ENCODE measurements at regions not wholly inside any gene's neighbourhood (a gene's known extent, or its start where the extent isn't known, plus 50 kb on each side); places are given as distances from the start of the nearest gene placed in this dataset. TPM values are rescaled to one million over a fixed set of nuclear protein-coding genes. Genes with fewer than 3 reads are reported as not detected.

DNA sequence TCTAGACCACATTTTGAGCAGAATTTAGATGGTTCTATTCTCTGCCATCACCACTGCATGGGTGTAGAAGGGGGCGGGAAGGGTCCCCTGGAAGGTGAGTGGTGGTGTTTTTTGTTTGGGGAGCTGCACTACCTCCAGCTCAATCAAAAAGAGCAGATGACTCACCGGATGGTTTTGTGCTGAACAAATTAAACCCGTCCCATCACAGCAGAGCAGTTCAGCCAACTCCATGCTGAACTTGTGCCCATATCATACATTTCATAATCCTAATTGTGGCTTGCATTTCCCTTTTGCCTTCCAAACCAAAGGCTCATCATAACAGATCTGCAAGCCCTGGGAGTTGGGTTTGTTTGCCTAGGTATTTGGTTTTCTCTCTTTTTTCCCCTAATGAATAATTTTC, 53.0 kb upstream of the RPH3A start:
- Mint-ChIP-seq H3K36me3 (ENCODE audit: low read depth) (no peaks in the 10 kb centered on the region), H3K4me3 (ENCODE audit: unreplicated experiment) (no peak overlapping the region), H3K27ac (ENCODE audit: unreplicated experiment) (no peak overlapping the region), H3K27me3 (ENCODE audit: low read depth) (peaks cover 3% of the 10 kb centered on the region), H3K4me1 (ENCODE audit: low read depth) (no peaks in the 10 kb centered on the region), H3K9me3 (ENCODE audit: low read depth) (no peaks in the 10 kb centered on the region)
- DNase-seq (ENCODE audit: low spot score) = no peak
- TF ChIP-seq, protein P1, sequence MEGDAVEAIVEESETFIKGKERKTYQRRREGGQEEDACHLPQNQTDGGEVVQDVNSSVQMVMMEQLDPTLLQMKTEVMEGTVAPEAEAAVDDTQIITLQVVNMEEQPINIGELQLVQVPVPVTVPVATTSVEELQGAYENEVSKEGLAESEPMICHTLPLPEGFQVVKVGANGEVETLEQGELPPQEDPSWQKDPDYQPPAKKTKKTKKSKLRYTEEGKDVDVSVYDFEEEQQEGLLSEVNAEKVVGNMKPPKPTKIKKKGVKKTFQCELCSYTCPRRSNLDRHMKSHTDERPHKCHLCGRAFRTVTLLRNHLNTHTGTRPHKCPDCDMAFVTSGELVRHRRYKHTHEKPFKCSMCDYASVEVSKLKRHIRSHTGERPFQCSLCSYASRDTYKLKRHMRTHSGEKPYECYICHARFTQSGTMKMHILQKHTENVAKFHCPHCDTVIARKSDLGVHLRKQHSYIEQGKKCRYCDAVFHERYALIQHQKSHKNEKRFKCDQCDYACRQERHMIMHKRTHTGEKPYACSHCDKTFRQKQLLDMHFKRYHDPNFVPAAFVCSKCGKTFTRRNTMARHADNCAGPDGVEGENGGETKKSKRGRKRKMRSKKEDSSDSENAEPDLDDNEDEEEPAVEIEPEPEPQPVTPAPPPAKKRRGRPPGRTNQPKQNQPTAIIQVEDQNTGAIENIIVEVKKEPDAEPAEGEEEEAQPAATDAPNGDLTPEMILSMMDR (IDR thresholded peaks at IDR 0.05) = no peak

DNA sequence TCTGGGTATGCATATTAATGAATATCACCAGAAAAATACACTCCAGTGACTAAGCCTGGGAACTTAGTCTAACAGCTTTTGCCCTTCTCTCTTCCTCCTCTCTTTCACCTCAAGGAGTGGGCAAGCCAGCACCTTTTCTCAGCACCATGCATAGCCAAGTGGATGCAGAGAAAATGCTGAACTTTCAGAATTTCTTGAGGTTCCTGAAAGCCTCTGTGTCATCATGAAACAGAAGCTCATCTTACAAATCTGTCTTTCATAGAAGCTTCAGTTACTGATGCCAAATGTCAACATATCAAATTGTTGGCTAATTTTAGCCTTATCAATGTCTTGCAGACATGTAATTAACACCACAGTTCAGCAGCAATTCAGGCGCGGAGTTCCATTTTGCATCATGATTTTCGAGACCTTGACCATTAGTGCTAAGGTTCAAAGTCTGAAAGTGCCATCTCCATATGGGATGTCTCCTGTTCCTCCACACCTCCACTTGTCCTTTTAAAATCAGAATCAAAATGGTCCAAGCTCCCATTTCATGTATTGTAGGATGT, 51.1 kb upstream of the RPH3A start:
- Mint-ChIP-seq H3K27ac (ENCODE audit: unreplicated experiment) (no peak overlapping the region), H3K36me3 (ENCODE audit: low read depth) (no peaks in the 10 kb centered on the region), H3K4me1 (ENCODE audit: low read depth) (no peaks in the 10 kb centered on the region), H3K9me3 (ENCODE audit: low read depth) (no peaks in the 10 kb centered on the region), H3K4me3 (ENCODE audit: unreplicated experiment) (no peak overlapping the region), H3K27me3 (ENCODE audit: low read depth) (peaks cover 3% of the 10 kb centered on the region)
- TF ChIP-seq, protein P1 (IDR thresholded peaks at IDR 0.05) = no peak
- DNase-seq (ENCODE audit: low spot score) = no peak

DNA sequence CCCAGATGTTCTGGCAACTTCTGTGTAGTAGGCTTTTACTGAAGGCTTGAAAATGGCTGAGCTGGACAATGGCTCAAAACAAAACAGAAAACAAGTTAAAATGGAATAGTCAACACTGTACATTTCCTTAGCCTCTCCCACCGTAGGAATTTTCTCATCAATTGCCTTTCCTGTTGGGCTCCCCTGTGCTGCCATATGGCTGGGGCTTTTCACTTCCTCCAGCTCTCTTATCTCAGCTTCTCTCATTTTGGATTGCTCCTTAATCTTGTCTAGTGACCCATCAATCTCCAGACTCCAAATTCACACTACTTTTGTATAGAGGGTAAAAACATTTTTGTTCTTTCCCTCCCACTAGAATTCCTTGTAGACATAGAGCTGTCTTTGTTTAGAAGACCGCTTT, 50.4 kb upstream of the RPH3A start:
- DNase-seq (ENCODE audit: low spot score) = no peak
- no peaks in the 10 kb centered on the region for H3K9me3 Mint-ChIP-seq (ENCODE audit: low read depth)
- no peak overlapping the region for H3K4me3 Mint-ChIP-seq (ENCODE audit: unreplicated experiment)
- no peaks in the 10 kb centered on the region for H3K4me1 Mint-ChIP-seq (ENCODE audit: low read depth)
- TF ChIP-seq, protein P1 (IDR thresholded peaks at IDR 0.05) = no peak
- no peaks in the 10 kb centered on the region for H3K36me3 Mint-ChIP-seq (ENCODE audit: low read depth)
- peaks cover 5% of the 10 kb centered on the region for H3K27me3 Mint-ChIP-seq (ENCODE audit: low read depth)
- no peak overlapping the region for H3K27ac Mint-ChIP-seq (ENCODE audit: unreplicated experiment)

Small RNA genes in the stretch of these regions (microRNA-seq; reads per million reads assigned to microRNA genes)
- gene MIR1302-1 (ENCODE audit: borderline number of aligned reads) = not detected
